ENCODE measurements at regions not wholly inside any gene's neighbourhood (a gene's known extent, or its start where the extent isn't known, plus 50 kb on each side); places are given as distances from the start of the nearest gene placed in this dataset.

GRCh38 chr3:106217745-106218144 lies 348.9 kb upstream of the CBLB start:
- TF ChIP-seq, protein P1, sequence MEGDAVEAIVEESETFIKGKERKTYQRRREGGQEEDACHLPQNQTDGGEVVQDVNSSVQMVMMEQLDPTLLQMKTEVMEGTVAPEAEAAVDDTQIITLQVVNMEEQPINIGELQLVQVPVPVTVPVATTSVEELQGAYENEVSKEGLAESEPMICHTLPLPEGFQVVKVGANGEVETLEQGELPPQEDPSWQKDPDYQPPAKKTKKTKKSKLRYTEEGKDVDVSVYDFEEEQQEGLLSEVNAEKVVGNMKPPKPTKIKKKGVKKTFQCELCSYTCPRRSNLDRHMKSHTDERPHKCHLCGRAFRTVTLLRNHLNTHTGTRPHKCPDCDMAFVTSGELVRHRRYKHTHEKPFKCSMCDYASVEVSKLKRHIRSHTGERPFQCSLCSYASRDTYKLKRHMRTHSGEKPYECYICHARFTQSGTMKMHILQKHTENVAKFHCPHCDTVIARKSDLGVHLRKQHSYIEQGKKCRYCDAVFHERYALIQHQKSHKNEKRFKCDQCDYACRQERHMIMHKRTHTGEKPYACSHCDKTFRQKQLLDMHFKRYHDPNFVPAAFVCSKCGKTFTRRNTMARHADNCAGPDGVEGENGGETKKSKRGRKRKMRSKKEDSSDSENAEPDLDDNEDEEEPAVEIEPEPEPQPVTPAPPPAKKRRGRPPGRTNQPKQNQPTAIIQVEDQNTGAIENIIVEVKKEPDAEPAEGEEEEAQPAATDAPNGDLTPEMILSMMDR (conservative IDR thresholded peaks at IDR 0.05; ENCODE audit: low read depth in 2 of 2) = no peak
- TF ChIP-seq EZH2 (IDR thresholded peaks at IDR 0.05; ENCODE audit: low read depth, unreplicated experiment) (no peak), POLR2AphosphoS5 (IDR thresholded peaks at IDR 0.05; ENCODE audit: low read depth) (no peak), CREB1 (CRISPR knock-in tag; IDR thresholded peaks at IDR 0.05; ENCODE audit: low read depth) (no peak), ETS1 (IDR thresholded peaks at IDR 0.05) (no peak), JUNB (IDR thresholded peaks at IDR 0.05; ENCODE audit: unreplicated experiment) (no peak), ZNF462 (CRISPR knock-in tag; IDR thresholded peaks at IDR 0.05) (no peak), REST (IDR thresholded peaks at IDR 0.05; ENCODE audit: unreplicated experiment) (no peak), EZH2phosphoT487 (IDR thresholded peaks at IDR 0.05; ENCODE audit: unreplicated experiment) (no peak)

Data from GM23338 (cell line).